ENCODE measurements at regions not wholly inside any gene's neighbourhood (a gene's known extent, or its start where the extent isn't known, plus 50 kb on each side); places are given as distances from the start of the nearest gene placed in this dataset.

DNA sequence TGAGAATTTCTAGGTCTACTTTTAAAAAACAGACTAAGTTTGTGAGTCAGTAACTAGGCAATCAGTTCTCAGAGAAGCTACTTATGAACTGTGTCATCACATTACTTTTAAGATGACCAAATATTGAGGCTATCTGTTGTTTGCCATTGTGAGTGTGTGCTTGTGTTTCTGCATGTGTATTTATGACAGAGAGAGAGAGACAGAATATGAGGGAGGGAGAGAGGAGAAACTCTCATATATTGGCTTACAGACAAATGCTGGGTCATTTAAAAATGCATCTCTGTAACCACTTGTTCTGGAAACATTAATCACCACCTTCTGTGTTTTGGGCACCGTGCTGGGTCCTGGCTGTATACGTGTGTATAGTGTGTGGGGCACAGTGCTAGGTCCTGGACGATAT, 161.5 kb upstream of the FRMD6 start (continued):
- no peak for TF ChIP-seq TAF1 (IDR thresholded peaks at IDR 0.05; ENCODE audit: low read depth, low read length)
- TF ChIP-seq JUN (IDR thresholded peaks at IDR 0.05; ENCODE audit: low read depth, low read length), result no peak
- no peak for TF ChIP-seq EZH2 (IDR thresholded peaks at IDR 0.05; ENCODE audit: low read depth, low read length, severe bottlenecking)
- TF ChIP-seq, protein P1, sequence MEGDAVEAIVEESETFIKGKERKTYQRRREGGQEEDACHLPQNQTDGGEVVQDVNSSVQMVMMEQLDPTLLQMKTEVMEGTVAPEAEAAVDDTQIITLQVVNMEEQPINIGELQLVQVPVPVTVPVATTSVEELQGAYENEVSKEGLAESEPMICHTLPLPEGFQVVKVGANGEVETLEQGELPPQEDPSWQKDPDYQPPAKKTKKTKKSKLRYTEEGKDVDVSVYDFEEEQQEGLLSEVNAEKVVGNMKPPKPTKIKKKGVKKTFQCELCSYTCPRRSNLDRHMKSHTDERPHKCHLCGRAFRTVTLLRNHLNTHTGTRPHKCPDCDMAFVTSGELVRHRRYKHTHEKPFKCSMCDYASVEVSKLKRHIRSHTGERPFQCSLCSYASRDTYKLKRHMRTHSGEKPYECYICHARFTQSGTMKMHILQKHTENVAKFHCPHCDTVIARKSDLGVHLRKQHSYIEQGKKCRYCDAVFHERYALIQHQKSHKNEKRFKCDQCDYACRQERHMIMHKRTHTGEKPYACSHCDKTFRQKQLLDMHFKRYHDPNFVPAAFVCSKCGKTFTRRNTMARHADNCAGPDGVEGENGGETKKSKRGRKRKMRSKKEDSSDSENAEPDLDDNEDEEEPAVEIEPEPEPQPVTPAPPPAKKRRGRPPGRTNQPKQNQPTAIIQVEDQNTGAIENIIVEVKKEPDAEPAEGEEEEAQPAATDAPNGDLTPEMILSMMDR (IDR thresholded peaks at IDR 0.05; ENCODE audit: control extremely low read depth in 1 of 3, insufficient read depth in 1 of 3, low read depth in 1 of 3, low read length in 3 of 3), result no peak
- TF ChIP-seq SIX5 (IDR thresholded peaks at IDR 0.05; ENCODE audit: low read depth, low read length), result no peak
- no peak for TF ChIP-seq SAP30 (IDR thresholded peaks at IDR 0.05; ENCODE audit: insufficient read depth, insufficient replicate concordance, low read length)
- TF ChIP-seq, protein P2, sequence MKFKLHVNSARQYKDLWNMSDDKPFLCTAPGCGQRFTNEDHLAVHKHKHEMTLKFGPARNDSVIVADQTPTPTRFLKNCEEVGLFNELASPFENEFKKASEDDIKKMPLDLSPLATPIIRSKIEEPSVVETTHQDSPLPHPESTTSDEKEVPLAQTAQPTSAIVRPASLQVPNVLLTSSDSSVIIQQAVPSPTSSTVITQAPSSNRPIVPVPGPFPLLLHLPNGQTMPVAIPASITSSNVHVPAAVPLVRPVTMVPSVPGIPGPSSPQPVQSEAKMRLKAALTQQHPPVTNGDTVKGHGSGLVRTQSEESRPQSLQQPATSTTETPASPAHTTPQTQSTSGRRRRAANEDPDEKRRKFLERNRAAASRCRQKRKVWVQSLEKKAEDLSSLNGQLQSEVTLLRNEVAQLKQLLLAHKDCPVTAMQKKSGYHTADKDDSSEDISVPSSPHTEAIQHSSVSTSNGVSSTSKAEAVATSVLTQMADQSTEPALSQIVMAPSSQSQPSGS (IDR thresholded peaks at IDR 0.05; ENCODE audit: low read length), result no peak
- no peak for TF ChIP-seq TEAD4 (IDR thresholded peaks at IDR 0.05; ENCODE audit: low read depth, low read length)
- TF ChIP-seq SIRT6 (IDR thresholded peaks at IDR 0.05; ENCODE audit: low read length), result no peak
- no peak for TF ChIP-seq CBX8 (IDR thresholded peaks at IDR 0.05; ENCODE audit: borderline replicate concordance, low read depth, low read length)
- TF ChIP-seq RAD21 (IDR thresholded peaks at IDR 0.05 in 1 of 2, conservative IDR thresholded peaks at IDR 0.05 in 1 of 2; ENCODE audit: low read depth in 2 of 2, low read length in 2 of 2), result no peak

Measured in H1 (cell line).